DMS53 treated with DMSO at 0.1 percent for 48 hours (cell line): ENCODE measurements at regions not wholly inside any gene's neighbourhood (a gene's known extent, or its start where the extent isn't known, plus 50 kb on each side); places are given as distances from the start of the nearest gene placed in this dataset.
"Not testable (repeated sequence)": the region's sequence is repeated elsewhere in the genome, so short reads cannot be mapped to it uniquely, and the experiment has no call there.

Experiments
- DNase-seq: peaks from one replicate; lab custom pipeline; 2025; ENCODE audit not compliant: unreplicated experiment; lab: John Stamatoyannopoulos, UW

GRCh38 chr7:156516791-156517378 is 123.7 kb upstream of the RNF32 start:
- DNase-seq: no peak

- no peak for DNase-seq
These were observed 124.4 kb upstream of the RNF32 start for GRCh38 chr7:156515911-156516790.

GRCh38 chr7:156514851-156515250 is 125.7 kb upstream of the RNF32 start:
- no peak for DNase-seq

- no peak for DNase-seq
These were observed 129.1 kb upstream of the RNF32 start for GRCh38 chr7:156511426-156511825.

- DNase-seq: no peak
These were observed 129.6 kb upstream of the RNF32 start for GRCh38 chr7:156510966-156511365.

GRCh38 chr7:156509216-156509615 is 131.4 kb upstream of the RNF32 start:
- no peak for DNase-seq

GRCh38 chr7:156505876-156506275 is 134.7 kb upstream of the RNF32 start:
- no peak for DNase-seq

DNA sequence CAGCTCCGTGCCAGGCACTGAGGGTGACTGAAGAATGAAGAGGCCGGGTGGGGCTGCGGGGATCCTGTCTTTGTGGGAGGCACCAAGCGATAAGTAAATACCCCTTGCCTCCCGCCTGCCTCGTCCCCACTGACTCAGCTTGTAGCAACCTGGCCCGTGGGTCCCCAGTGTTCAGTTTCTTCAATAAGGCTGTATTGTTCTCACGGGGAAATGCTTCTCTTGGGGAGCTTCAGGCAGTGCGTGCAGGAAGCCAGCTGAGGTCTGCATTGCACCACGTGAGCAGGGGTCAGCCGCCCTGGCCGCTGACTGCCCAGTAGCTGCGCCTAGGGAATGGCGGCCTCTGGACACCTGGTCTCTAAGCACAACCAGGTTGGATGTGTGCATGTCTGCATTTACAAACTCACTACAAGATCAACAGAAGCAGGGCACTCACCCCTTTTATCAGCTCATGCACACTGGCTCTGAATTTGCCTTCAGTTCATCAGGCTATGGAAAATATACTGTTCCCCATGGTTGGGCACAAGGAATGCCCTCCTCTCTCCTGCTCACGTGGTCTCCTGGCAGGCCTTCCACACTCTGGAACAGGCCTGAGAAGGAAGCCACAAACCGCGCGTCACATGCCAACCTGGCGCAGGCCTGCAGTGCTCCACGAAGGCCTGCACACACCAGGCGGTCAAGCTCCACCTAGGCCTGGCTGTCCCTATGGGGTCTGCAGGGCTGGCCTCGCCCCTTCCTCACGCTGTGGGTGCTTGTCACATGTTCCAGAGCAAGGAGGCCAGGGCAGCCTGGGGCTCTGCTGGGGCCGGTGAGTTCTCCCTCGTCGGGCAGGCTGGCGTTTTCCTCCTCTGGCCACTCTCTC is 135.7 kb upstream of the RNF32 start:
- DNase-seq: no peak

- no peak for DNase-seq
These were observed 136.6 kb upstream of the RNF32 start for GRCh38 chr7:156504006-156504405.

- DNase-seq: no peak
These were observed 137.4 kb upstream of the RNF32 start for GRCh38 chr7:156503196-156503595.

GRCh38 chr7:156501815-156502214 is 138.8 kb upstream of the RNF32 start:
- DNase-seq: not testable (repeated sequence)

DNA sequence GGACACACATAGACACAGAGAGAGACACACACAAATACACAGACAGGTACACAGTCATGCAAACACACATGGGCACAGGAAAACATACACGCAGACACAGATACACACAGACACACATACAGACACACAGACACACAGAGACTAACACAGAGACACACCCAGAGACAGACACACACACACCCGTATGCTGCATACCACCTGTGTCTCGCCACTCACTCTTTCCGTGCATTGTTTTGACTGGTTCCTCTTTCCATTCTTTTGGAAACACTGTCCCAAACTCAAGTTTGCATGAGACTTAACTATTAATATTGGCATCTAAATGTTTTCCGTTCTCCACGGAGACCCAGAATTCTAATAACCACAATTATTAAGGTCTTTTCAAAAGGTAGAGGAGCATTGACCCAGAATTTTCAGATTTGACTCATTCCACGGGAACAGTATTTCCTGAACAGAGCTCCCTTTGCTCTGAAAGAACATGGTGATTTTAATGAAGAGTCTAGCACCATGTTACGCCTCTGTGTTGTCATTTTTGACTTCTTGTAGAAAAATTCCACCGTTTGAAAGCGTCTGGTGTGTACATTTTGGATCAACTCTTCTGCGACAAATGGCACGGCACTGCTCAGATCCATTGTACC is 141.2 kb upstream of the RNF32 start:
- DNase-seq: no peak

- DNase-seq: no peak
These were observed 142.6 kb upstream of the RNF32 start for GRCh38 chr7:156497776-156498509.

- no peak for DNase-seq
These were observed 143.7 kb upstream of the RNF32 start for GRCh38 chr7:156496865-156497264.

- no peak for DNase-seq
These were observed 144.2 kb upstream of the RNF32 start for GRCh38 chr7:156496363-156496769.

- DNase-seq: no peak
These were observed 145.6 kb upstream of the RNF32 start for GRCh38 chr7:156494960-156495359.

DNA sequence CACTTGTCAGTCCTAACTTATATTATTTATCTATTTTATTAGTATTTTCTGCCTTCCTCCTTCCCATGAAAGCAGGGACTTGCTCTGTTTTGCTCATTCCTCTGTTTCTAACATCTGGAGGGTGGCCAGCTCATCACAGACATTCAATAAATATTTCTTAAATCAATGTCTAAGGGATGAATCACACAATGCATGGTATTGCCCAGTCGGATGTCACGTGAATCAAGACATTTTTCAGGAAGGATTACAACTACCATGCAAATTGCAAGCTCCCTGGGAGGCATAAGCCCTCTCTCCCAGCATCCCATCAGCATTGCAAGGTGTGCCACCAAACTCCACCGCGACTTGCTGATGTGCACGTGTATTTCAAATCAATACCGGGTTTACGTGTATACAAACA is 146.6 kb upstream of the RNF32 start:
- DNase-seq: no peak

DNA sequence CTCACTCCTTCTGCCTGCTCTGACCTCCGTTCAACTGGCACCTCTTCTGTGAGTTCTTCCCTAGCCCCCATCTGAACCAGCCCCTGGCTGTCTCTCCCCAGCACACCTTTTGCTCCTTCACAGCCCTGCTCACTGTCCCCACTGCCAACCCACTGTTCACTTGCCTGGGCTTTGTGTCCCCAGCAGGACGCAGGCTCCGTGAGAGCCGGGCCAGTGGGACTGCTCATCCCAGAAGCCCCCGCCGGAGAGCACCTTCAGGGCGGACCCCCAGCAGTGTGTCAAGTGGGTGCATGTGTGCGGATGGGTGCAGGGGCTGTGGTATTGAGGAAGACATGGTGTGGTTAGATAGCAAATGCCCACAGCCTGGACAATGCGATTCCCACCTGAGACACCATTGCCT is 148.4 kb upstream of the RNF32 start:
- no peak for DNase-seq

GRCh38 chr7:156491435-156491834 is 149.1 kb upstream of the RNF32 start:
- no peak for DNase-seq

- no peak for DNase-seq
These were observed 150.4 kb upstream of the RNF32 start for GRCh38 chr7:156490021-156490800.
